ENCODE measurements at regions not wholly inside any gene's neighbourhood (a gene's known extent, or its start where the extent isn't known, plus 50 kb on each side); places are given as distances from the start of the nearest gene placed in this dataset.

DNA sequence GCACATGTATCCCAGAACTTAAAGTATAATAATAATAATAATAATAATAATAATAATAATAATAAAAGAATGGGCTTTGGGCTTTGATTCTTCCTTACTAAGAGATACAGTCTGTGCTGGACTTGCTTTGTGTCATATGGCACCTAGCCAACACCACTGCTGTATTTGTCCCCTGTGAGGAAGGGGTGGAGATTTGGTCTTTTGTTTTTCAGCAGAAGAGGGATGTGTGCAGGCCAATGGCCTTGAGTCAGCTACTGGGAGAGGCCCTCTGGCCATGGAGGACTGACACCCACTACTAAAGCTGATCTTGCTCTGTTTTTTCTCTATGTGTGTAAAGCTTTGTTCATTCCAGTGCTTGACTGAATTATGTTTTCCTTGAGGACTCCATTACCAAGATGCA is 573.0 kb upstream of the PCDH15 start:
- DNase-seq (ENCODE audit: low spot score): peak; percentile 72

DNA sequence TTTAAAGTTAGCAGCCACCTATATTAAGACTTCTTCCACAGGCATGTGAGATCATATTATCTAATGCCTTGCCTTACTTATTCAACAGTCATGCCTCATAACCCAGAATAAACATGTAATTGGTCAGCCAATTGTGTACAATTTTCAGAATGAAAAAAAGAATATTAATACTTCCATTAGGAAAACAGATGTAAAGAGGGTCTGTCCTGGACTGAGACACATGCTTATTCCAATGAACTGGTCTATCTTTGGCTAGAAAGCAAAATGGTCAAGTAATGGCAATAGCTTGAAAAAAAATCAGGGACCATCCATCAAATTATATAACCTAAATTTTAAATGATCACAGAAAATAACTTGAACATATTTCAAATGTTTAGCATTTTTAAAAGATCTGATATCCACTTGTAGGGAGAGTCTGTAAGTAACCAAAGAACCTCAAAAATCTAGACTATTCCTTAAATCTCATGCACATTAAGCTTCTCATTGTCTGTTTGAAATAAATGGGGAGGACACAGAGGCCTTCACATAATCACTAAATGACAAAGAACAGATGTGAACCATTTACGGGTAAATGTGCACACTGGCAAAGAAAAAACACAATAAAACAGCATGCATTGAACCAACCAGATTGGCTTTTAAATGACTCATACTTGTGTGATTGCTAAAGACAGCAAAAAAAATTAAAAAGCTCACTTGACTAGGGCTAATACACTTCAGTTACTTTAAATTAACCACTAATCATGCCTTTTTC is 568.8 kb upstream of the PCDH15 start:
- DNase-seq (ENCODE audit: low spot score): no peak

DNA sequence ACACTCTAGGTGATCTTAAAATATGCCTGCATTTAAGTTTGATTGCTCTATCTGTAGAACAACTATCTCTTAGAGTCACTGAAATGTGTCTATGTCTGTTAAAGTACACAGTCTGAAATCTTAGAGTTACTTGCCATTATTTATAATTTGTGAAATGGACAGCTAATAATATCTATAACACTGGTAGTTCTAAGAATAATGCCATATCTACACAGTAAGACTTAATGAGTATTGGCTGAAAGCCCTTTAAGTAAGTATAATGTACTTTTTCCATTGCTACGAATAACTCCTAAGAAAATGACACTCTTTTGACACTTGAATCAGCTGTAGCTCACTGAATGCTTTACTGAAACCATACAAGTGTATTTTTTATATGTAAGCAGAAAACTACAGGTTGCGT is 567.4 kb upstream of the PCDH15 start:
- DNase-seq (ENCODE audit: low spot score): no peak

DNA sequence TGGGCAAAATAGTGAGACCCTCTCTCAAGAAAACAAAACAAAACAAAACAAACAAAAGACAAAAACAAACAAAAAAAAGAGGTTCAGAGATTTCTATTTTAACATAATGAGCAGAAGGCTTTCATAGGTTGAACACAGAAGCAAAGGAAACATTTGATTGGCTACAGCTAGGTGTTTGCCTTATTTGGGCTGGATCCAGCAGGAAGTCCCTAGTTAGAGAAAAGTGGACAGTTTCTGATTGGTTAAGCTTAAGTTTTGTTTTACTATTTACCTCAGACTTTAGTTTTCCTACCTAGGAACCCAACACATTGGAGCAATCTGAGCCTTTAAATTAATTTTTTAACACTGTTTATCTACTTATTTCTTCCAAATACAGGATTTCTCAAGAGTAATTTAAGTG is 566.5 kb upstream of the PCDH15 start:
- no peak for DNase-seq (ENCODE audit: low spot score)

DNA sequence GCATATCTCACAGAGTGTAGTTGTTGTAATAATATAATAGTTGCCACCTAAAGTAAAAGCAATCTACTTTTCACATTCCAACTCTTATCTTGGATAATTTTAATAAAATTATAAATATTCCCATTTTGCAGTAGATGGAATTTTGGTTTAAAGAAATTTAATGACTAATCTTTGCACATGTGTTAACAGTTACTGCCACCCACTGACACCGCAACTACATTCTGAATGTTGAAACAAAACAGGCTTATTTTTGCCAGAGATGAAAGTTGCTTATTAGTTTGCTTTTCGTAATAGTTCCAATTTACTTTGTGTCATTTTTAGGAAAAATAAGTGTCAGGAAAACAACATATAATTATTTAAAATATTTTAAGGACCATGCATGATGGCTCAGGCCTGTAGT is 557.5 kb upstream of the PCDH15 start:
- no peak for DNase-seq (ENCODE audit: low spot score)

DNA sequence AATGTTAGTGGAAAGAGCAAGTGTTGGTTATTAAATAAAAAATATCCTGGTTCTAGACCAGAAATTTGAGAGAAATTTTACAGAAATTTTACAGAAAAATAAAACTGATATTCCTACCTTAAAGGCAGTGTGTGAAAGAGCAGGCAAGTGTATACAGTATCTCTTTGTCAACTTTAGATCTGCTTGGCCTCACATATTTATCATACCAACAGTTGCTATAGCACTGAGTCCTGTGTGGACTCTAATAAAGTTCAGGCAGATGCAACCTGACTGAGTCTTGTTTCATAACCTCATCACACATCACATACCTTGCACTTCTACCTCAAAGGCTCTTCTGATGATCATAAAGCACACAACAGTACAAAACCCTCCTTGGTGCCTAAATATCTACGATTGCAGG is 552.4 kb upstream of the PCDH15 start:
- DNase-seq (ENCODE audit: low spot score): no peak

DNA sequence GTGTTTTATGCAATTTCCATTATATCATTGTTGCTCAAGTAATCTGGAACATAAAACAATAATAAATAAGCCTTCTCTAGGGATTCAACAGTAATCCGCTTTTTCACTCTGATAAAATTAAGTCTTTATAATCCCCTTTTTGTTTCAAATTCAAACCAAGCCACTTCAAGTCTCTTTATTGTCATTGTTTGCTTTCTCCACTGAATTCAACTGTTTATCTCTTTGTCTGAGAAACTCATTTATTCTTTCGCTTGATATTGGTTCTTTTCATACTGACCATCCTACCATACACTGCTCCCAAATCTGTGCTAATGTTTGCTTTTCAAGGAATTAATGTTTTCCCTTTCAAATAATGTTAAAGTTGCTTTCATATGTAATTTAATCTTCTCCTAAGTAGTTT is 550.4 kb upstream of the PCDH15 start:
- DNase-seq (ENCODE audit: low spot score): no peak

DNA sequence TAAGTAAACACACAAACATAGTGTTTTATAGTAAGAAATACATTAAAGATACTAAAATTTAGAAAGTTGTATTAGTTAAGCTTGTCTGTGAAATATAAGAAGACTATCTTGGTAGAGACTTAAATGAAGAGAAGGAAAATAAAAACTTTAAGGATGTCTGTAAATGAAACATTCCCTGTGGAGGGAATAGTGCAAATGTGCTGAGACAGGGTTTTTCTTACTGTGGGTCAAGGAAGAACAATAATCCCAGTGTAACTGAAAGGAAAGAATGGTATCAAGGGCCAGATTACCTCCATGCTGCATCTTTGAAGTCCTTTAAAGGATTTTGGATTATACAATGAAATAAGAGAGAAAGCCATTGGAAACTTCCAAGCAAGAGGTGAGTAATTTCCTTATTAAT is 547.5 kb upstream of the PCDH15 start:
- DNase-seq (ENCODE audit: low spot score): no peak

DNA sequence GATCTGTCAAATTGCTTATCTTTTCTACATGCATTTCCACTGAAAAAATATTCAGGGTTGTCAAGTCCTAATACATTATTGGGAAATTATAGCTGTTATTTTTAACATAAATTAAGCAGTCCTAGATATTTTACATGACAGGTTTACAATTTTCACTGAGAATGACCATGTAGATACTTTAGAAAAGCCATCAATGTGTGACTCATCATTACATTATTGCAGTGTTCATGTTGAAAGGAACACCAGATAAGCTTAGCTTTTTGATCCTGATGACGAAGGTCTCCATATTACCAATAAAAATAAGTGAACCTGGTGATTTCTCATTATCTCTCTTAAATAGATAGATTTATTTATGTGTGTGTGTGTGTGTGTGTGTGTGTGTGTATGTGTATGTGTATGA is 529.5 kb upstream of the PCDH15 start:
- no peak for DNase-seq (ENCODE audit: low spot score)

DNA sequence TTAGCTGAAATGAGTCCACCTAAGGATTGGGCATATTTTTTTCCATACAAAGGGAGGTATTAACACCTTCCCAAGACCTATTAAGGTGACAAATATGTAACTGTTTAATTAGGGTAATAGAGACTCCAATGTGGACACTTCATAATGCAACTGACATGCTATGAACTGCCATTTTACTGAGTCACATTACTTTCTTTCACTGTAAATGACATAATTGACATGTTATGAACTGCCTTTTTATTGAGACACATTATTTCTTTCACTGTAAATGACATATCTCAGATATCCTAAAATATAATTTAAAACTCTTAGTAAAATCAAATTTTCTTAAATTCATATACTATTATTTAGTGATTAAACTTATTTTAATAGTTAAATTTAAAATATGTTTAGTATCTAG is 528.8 kb upstream of the PCDH15 start:
- DNase-seq (ENCODE audit: low spot score): no peak

DNA sequence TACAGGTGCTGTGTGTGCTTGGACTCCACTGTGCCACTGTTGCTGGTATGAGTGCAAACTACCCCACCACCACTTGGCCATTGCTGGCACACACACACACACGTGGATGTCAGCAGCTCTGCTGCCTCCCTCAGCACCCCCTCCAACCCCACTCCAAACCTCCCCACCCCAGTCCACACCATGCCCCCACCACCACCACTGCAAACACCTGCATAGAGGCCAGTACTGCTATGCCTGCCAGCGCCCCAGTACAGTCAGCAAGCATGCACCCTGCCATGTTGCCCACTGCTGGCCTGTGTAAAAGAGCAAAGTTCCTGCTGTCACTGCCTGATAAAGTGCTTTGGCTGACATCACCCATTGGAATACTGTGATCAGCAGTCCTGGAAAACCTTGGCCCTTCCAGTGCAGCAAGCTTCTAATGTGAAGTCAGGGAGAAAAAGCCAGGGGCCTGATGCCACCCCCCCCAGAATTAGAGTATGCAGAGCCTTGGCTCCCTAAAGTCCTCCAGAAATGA is 519.2 kb upstream of the PCDH15 start:
- no peak for DNase-seq (ENCODE audit: low spot score)

DNA sequence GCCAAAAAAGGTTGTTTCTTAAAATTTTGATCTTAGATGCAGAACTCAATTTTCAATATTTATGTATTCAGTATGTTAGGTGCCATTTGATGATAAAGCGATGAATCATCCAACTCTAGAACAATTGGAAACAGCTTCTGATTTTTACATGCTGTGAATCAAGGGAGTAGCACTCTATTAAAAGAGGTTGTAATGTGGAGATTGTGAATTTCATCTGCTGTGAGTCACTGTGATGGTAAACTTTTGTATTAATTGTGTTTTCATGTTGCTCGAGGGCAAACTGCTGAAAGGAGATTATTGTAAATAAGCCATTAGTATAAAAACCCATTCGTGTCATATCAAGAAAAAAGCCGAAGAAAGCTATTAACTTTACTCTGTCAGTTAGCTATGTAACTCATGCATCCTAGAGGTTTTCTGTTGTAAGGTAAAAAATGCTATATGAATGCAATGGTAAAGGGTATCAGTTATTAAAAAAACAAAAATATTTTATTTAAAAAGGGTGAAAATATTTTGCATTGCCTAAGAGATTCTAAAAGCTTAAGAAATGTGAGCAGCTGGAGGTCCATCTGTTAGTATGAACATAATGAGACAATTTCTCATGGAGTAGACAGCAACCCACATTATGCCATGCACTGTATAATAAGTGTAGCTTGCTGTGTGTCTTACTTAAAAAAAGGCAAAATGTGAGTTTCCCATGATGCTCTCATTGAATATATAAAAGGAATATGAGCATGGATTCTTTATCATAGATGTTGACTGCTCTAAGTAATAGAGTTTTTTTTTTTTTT is 511.0 kb upstream of the PCDH15 start:
- DNase-seq (ENCODE audit: low spot score): no peak

DNA sequence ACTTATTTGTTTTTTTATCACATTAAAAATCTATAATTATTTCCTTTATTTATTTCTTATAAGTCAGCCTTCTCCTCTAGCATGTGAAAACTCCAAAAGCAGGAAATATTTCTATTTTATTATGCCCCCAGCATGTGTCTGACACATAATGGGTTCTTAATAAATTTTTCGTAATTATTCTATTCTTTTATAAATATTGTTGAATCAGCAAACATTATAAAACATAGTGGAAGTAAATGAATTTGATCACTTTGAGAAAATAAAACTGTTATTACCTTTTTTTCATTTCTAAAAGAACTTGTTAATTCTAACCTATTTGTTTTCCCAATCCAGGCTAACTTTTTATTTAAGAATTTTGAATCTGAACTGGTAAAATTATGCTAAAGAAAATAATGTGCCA is 509.1 kb upstream of the PCDH15 start:
- DNase-seq (ENCODE audit: low spot score): no peak

DNA sequence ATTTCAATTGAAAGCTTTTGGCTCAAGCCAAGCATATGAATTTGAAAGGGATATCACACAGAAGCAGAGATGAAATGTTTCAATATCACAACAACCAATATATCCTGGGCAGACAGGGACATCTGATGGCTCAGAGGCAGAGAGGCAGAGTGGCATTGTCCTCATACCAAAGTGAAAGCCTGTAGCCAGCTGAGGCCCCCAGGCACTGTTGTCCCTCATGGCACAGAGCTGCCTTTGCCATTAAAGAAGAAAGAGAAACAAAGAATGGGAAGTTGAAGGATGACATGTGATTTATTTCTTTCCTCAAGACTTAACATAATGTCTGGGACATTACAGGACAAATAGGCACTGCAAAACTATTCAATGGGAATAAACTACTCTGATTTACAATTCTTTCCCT is 504.3 kb upstream of the PCDH15 start:
- no peak for DNase-seq (ENCODE audit: low spot score)

DNA sequence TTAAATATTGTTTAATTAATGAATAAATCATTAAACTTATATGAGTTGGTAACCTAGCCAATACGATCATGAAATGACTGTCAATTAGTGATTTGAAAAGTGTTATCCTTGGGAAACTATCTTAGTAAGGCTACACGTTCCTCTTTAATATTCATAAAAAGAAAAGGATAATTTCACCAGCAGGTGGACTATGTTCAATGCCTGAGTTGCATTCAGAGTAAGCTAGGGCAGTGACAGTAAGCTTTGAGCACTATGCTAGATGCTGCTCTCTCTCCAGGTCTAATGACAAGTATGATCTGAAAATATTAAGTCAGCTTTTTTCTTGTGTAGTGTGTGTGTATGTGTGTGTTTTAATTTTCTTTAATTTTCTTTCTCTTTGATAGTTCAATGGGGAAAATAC is 486.3 kb upstream of the PCDH15 start:
- no peak for DNase-seq (ENCODE audit: low spot score)

DNA sequence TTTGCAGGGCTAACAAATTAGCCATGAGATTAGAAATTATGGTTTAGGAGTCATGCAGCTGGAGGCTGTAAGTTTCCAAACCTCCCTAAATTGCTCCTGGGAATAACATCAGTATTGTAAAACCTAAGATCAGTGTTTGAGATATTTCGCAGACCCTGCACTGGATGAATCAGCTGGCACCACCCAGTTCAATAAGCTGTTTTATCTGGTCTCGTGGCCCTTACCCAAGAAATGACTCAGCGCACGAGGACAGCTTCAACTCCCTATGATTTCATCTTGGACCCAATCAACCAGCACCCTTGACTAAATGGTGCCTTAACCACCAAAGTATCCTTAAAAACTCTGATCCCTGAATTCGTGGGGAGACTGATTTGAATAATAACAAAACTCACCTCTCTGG is 482.0 kb upstream of the PCDH15 start:
- no peak for DNase-seq (ENCODE audit: low spot score)

DNA sequence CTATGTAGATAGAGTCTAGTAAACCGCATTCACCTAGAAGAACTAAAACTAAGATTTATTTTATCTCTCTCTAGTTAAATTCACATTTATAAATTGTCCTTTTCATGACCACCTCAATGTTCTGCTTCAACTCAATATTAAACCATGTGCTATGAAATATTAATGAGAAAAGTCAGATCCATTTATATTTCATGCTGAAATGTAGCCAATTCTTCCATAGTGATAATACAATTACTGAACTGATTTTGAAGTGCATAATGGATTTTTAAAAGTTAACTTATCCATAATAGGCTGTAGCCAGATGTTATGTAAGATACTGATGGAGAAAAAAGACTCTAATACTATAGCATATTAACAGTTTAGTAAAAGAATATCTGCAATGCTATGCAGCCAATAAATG is 479.7 kb upstream of the PCDH15 start:
- no peak for DNase-seq (ENCODE audit: low spot score)

DNA sequence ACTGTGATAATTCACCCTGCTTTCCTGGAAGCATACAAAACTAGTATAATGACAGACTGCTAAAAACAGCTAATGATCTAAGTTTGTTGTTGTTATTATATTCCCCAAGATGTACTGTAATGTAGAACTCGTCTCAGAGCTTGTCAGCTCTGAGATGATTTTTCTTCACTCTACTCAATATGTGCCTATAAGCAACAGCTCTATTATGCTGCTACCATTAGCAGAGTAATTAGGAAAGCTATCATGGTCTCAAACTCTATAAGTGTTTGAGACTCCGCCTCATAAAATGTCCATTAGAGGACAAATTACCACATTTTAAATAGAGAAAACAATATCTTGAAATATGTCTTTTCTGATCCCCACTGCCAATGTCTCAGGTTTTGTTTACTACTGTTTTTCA is 476.5 kb upstream of the PCDH15 start:
- no peak for DNase-seq (ENCODE audit: low spot score)

DNA sequence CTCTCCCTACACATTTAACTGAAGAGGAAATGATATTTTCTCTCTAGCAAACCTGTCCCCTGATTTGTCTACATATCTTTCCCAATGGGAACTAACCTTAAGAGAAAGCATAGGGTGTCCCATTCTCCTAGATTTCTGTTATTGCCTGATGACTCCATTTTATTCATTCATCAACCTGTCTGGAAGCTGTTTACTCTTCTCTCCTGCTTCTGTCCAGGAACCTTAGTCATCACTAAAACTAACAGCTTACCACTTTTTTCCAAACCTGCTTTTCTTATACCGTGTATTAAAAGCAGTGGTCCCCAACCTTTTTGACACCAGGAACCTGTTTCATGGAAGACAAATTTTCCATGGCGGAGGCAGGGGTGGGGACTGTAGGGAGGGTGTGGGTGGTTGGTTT is 473.3 kb upstream of the PCDH15 start:
- DNase-seq (ENCODE audit: low spot score): no peak

DNA sequence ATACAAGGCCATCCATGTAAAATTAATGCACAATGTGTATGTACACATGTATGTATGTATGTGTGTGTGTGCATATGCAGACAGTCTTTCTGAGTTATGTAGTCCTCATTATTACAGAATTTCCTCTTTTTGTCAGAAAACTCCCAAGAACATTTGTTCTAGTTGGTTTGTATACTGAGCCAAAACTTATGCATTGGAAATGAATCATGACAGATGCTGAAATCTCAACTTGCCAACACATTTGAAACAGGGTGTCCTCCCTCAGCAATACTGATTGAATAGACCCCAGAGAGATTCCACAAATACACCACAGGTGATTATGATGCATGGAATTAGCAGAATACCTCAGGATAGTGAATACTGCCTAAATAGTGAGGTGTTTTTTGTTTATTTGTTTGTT is 472.9 kb upstream of the PCDH15 start:
- DNase-seq (ENCODE audit: low spot score): no peak

DNA sequence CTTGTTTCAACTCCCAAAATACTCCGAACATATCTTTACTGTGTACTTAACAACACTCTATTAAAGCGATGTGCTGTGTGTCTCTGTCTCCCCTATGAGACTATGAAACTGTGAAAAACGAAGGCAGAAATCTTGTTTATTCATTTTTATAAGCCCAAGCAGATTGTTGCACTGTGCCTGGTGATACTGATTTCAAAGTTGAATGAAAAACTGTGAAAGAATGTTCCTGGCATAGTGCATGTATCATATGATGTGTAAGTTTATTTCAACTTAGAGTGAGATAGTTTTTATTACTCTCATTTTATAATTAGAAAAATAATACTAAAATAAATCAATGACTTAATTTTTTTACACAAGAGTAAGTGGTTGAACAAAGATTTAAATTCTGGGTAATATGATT is 471.9 kb upstream of the PCDH15 start:
- DNase-seq (ENCODE audit: low spot score): no peak

DNA sequence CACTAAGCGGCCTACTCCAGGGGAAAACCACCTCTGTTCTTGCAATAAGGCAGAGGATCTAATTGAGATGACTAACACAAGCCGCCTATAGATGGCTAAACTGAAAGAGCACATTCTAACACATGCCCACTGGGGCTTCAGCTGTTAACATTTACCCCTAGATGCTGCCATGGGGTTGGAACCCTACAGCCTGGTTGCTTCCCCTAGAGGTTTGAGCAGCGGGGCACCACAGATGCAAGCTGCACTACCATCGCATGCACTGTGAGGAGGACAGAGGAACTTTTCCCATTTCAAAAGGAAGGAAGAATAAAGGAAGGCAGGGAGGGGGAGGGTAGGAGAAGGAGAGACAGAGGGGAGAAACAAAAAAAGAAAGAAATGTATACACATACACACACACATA is 465.8 kb upstream of the PCDH15 start:
- DNase-seq (ENCODE audit: low spot score): no peak

DNA sequence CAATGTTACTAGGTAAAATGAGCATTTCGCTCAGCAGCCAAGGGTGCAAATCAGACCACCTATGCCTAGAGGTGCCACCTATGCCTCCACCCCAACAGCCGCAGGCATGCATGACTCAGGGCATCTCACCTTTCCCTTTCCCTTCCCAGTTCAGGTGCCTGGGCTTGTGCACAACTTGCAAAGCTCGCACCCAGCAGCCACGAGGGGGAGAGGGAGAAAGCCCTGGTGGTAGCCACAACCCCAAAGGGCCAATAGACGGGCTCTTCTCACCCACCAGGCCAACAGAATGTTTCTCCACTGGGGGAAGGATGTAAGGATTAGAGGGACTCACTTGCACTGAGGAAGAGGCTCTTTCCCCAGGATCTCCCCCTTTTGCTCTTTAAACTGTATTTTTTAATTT is 462.3 kb upstream of the PCDH15 start:
- DNase-seq (ENCODE audit: low spot score): no peak

DNA sequence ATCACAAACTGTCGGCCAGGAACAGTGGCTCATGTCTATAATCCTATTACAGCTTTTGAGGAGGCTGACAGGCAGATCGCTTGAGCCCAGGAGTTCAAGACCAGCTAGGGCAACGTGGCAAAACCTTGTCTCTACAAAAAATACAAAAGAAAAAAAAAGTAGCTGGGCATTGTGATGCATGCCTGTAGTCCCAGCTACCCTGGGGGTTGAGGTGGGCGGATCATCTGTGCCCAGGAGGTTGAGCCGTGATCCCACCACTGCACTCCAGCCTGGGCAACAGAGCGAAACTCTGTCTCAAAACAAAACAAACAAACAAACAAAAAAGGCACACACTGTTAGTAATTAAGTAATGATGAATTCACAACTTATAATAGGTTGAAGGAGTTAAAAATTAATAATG is 441.5 kb upstream of the PCDH15 start:
- DNase-seq (ENCODE audit: low spot score): no peak

All from kidney capillary endothelial cell (primary cell).